Cardiac fibroblast (primary cell): ENCODE measurements at regions not wholly inside any gene's neighbourhood (a gene's known extent, or its start where the extent isn't known, plus 50 kb on each side); places are given as distances from the start of the nearest gene placed in this dataset.
"Not testable (repeated sequence)": the region's sequence is repeated elsewhere in the genome, so short reads cannot be mapped to it uniquely, and the experiment has no call there.

ENCODE experiments used
- DNase-seq, 2 donors: peaks; one replicate each; pipeline versions ENCODE4 v3.0.0 to v3.0.0-alpha.2; 2010; ENCODE audit warnings: low read depth in 2 of 2
- H3K4me3 ChIP-seq, 2 donors: replicated peaks in 1 of 2; 1 replicate in 1 of 2; 2 replicates in 1 of 2; pipeline ENCODE4 v1.5.1; 2011; ENCODE audit warnings: low read depth in 2 of 2, low read length in 2 of 2, mild to moderate bottlenecking in 2 of 2, moderate library complexity in 1 of 2
- TF ChIP-seq, protein P1 (sequence below): IDR thresholded peaks from one replicate; pipeline ENCODE4 v1.5.1; 2011; ENCODE audit warnings: low read depth, mild to moderate bottlenecking, low read length, inconsistent platforms

DNA sequence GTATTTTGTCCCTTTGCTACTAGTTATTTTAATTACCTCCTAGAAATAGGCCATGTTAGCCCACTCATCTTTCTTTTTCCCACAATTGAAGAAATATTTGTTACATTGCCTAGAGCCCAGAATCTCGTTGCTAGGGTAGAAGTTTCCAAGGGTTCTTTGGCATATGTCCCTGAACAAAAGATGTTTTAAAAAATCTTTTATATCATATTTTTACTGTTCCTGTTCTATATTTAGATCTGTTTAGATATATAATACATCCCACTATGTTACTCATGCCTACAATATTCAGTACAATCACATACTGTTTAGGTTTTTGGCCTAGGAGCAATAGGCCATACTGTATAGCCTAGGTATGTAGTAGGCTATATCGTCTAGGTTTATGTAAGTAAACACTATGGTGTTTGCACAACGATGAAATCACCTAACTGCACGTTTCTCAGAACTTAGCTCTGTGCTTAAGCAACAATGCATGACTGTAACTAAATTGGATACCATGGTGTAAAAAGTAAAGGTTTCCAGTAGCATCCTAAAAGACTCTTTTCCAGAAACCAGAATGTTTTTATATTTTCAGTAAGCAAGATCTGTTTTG lies 236.0 kb upstream of the SLIT2 start:
- no peak for DNase-seq
- TF ChIP-seq, protein P1, sequence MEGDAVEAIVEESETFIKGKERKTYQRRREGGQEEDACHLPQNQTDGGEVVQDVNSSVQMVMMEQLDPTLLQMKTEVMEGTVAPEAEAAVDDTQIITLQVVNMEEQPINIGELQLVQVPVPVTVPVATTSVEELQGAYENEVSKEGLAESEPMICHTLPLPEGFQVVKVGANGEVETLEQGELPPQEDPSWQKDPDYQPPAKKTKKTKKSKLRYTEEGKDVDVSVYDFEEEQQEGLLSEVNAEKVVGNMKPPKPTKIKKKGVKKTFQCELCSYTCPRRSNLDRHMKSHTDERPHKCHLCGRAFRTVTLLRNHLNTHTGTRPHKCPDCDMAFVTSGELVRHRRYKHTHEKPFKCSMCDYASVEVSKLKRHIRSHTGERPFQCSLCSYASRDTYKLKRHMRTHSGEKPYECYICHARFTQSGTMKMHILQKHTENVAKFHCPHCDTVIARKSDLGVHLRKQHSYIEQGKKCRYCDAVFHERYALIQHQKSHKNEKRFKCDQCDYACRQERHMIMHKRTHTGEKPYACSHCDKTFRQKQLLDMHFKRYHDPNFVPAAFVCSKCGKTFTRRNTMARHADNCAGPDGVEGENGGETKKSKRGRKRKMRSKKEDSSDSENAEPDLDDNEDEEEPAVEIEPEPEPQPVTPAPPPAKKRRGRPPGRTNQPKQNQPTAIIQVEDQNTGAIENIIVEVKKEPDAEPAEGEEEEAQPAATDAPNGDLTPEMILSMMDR, result no peak
- H3K4me3 ChIP-seq, result no peak overlapping the region

DNA sequence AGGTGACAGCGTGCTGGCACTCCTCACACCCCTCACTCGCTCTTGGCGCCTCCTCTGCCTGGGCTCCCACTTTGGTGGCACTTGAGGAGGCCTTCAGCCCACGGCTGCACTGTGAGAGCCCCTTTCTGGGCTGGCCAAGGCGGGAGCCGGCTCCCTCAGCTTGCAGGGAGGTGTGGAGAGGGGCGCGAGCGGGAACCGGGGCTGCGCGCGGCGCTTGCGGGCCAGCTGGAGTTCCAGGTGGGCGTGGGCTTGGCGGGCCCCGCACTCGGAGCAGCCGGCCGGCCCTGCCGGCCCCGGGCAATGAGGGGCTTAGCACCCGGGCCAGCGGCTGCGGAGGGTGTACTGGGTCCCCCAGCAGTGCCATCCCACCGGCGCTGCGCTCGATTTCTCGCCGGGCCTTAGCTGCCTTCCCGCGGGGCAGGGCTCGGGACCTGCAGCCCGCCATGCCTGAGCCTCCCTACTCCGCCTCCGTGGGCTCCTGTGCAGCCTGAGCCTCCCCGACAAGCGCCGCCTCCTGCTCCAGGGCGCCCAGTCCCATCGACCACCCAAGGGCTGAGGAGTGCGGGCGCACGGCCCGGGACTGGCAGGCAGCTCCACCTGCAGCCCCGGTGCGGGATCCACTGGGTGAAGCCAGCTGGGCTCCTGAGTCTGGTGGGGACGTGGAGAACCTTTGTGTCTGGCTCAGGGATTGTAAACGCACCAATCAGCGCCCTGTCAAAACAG lies 247.7 kb upstream of the SLIT2 start:
- not testable (repeated sequence) for H3K4me3 ChIP-seq, DNase-seq

DNA sequence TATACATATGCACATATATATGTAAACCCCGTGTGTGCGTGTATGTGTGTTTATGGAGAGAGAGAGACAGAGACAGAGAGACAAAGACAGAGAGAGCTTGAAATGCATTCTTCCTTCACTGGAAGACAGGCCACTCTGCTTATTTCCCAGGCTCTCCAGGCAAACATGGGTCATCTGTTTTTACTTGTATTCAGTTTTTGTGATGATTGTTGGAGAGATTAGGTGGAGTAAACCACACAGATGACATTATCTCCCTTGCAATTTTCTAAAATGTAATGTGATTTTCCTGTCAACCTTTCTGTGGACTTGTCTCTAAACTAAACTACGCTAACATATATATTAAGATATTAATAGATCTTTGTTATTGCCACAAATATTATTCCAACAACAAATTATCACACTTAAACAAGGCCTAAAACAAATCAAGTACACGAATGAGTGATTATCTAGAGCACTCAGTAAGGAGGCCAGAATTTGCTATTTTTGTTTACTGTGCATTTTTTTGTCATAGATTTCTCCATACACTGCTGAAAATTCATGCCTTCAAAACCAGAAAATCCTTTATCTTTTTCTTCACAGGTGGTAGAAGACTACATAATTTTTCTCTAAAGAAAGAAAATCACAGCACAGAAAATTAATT lies 251.8 kb upstream of the SLIT2 start:
- no peak for DNase-seq
- TF ChIP-seq, protein P1, result no peak
- no peak overlapping the region for H3K4me3 ChIP-seq

DNA sequence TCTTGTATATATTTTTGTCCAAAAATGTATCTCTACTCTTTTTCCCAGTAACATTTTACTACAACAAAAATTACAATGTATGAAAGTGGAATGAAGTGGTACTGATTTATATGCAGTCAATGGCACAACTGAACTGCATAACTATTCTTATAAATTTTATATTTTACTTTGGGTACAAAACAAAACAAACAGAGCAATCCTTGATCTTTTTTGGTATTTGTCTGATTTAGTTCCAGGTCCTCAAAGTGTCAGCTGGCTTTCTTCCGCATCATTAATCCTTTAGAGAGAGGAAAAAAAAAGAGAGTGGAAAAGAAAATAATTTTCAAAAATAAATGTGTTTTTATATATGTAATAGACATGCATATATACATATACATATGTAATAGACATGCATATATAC lies 252.4 kb upstream of the SLIT2 start:
- TF ChIP-seq, protein P1, result no peak
- no peak for DNase-seq
- H3K4me3 ChIP-seq, result no peak overlapping the region

DNA sequence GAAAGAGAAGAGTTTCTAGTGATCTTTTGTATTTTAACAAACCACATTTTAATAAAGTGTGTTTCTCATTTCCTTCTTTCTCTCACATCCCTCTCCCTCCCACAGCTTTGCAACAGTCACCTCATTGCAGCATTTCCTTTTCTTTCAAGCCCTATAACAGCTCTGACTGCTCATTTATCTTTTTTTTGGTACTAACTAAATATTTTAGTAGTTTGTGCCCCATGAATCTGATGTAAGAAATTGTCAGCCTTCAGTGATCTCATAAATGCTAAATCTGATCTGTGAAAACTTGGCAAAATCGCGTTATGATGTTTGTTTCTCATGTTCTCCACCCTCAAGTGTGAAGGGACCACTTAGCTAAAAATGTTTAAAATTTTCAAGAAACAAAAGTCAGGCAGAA lies 258.5 kb upstream of the SLIT2 start:
- TF ChIP-seq, protein P1, result no peak
- DNase-seq, result peak; percentile 29 to 43
- no peak overlapping the region for H3K4me3 ChIP-seq

DNA sequence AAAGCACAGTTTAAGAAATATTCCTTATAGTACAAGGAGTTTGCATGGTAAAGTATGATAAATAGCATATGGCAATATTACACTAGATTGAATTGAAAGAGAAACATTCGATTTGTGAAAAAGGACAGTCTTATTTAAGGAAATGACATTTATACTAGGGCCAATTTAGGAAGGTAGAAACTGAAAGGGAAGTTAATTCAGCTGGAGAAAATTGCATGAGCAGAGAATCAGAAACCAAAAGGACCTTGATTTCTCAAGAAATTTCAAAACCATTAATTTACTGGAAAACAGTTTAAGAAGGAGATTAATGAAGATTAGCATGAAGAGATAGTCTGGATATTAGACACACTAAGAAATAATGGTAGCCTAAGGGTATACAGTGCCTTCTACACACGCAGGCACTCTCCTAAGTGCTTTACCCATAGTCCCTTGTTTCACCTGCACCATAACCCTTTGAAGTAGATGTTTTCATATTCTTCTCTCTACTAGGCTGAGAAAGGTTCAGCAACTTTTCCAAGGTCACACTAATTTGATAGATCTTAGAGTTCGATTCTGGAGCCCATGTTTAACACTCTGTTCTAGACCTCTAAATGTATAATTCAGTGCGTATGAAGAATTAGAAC lies 259.1 kb upstream of the SLIT2 start:
- DNase-seq, result no peak
- no peak overlapping the region for H3K4me3 ChIP-seq
- TF ChIP-seq, protein P1, result no peak

DNA sequence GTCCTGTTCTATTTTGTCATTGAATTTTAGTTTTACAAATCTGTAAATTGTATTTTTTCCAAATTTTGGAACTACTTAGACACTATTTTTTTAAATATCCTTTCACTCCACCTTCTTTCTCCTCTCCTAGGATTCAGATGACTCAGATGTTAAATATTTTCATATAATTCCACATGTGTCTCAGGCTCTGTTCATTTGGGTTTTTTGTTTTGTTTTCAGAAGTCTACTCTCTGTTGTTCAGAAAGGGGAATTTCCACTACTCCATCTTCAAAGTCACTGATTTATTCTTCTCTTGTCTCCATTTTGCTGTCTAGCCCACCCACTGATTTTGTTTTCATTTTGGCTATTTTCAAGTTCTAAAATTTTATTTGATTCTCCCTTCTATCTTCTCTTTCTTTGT lies 264.0 kb upstream of the SLIT2 start:
- peak; percentile 59 to 87 for DNase-seq
- TF ChIP-seq, protein P1, result no peak

More for the DNA sequence above, 264.0 kb upstream of the SLIT2 start:
- H3K4me3 ChIP-seq, result no peak overlapping the region
